Skeletal muscle cell (primary cell): ENCODE measurements at regions not wholly inside any gene's neighbourhood (a gene's known extent, or its start where the extent isn't known, plus 50 kb on each side); places are given as distances from the start of the nearest gene placed in this dataset.

ENCODE experiments used
- DNase-seq: peaks from one replicate; pipeline ENCODE4 v3.0.0-alpha.2; 2010; ENCODE audit warnings: low read depth
- H3K4me3 ChIP-seq: 2 replicates; pipeline ENCODE4 v1.5.1; 2011; ENCODE audit warnings: low read depth, mild to moderate bottlenecking, control low read depth, low read length, moderate library complexity

DNA sequence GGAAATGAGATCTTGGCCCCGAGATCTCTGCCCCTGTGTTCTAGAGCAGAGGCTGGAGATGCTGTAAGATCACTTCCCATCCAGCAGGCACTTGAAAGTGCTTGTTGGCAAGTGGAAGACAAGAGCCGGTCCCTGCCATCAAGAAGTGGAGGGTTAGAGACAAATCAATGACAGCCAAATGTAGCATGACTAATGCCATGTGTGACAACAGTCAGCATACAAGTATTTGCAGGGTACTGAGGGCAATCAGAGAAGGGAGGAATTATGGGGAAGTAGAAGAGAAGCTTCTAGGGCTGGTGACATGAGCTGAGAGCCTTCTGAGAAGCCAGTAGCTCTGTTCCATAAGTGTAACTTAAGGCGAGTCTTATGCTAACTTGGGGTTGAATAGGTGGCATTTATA is 58.6 kb downstream of the TMEM17 start:
- no peak for DNase-seq
- H3K4me3 ChIP-seq: no peak overlapping the region

GRCh38 chr2:62446491-62446890 is 59.5 kb downstream of the TMEM17 start:
- no peak for DNase-seq

DNA sequence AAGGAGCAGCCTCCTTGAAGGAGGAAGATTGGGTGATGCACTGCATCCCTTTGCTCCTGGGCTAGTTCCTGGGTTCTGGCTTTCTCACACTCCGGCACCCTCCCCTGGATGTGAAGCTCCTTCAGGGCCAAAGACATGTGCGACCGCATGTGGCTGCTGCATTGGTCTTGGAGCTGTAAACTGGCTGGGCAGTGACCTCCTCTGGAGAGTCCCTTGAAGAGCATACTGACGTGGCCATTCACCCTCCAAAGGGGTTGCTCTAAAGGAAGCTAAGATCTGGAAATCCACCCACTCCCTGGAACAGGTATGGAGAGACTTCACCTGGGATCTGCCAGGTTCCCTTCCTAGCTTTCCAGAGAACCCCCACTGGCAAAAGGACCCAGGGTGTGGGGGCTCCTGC is 62.1 kb downstream of the TMEM17 start:
- DNase-seq: no peak
- H3K4me3 ChIP-seq: no peak overlapping the region

More at GRCh38 chr2:62446491-62446890, 59.5 kb downstream of the TMEM17 start:
- no peak overlapping the region for H3K4me3 ChIP-seq

DNA sequence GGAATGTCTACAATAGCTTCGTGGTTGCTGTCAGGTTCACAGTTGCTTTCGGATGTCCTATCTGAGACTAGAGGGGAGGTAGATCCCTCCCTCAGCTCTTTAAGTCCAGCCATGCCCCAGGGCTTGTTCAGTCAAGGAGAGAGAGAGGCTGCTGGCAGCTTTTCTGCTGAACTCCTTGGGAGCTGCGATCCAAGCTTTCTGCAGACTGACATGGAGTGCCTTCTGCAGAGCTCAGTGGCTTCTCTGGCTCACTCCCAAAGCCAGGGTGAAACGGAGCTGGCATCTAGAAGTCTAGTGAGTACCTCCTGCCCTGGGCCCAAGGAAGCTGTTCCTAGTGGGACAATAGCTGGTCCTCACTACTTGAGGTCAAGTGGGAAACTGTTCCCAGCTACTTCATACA is 62.5 kb downstream of the TMEM17 start:
- DNase-seq: no peak
- no peak overlapping the region for H3K4me3 ChIP-seq

- no peak for DNase-seq
- no peak overlapping the region for H3K4me3 ChIP-seq
Observed at GRCh38 chr2:62441824-62442223, 64.2 kb downstream of the TMEM17 start.

GRCh38 chr2:62441421-62441820 is 64.6 kb downstream of the TMEM17 start:
- no peak for DNase-seq
- H3K4me3 ChIP-seq: no peak overlapping the region

GRCh38 chr2:62440281-62440946 is 65.6 kb downstream of the TMEM17 start:
- DNase-seq: no peak
- no peak overlapping the region for H3K4me3 ChIP-seq

- no peak overlapping the region for H3K4me3 ChIP-seq
- no peak for DNase-seq
Observed at GRCh38 chr2:62439425-62439824, 66.6 kb downstream of the TMEM17 start.

GRCh38 chr2:62437785-62438184 is 68.2 kb downstream of the TMEM17 start:
- no peak overlapping the region for H3K4me3 ChIP-seq

DNA sequence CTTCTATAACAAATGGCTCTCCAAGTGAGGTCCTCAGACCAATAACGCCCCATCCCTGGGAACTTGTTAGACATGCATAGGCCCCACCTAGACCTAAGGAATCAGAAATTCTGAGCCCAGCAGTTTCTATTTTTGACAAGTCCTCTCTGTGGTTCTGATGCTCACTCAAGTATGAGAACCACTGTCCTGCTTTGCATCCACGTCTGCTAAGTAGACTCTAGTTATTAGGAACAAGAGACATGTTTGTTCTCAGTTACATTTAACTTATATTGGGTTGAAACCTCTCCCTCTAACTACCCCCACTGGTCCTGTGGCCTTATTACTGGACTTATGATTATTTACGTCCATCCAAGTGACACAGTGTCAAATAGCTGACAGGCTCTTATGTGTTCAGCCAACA is 70.3 kb downstream of the TMEM17 start:
- no peak for DNase-seq
- H3K4me3 ChIP-seq: no peak overlapping the region

More at GRCh38 chr2:62437785-62438184, 68.2 kb downstream of the TMEM17 start:
- DNase-seq: no peak

GRCh38 chr2:62432407-62432806 is 73.6 kb downstream of the TMEM17 start:
- DNase-seq: no peak
- H3K4me3 ChIP-seq: no peak overlapping the region

DNA sequence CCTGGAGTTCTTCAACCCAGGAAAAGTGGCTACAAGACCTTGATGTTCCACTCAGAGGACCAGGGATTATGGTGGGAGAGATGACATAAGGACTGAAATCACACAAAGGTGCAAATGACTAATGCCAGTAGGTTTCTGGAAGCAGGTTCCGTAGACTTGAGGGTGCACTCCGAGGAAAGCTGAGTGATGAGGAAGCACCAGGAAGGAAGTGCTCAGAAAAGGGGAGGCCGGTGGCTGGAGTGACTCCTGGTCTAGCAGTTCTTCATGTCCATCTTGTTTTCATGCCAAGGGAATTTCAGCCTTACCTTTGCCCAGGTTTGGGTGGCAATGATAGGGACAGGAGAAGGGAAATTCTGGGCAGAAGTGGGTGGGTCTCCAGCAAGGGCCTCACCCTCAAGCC is 74.5 kb downstream of the TMEM17 start:
- H3K4me3 ChIP-seq: no peak overlapping the region
- no peak for DNase-seq

DNA sequence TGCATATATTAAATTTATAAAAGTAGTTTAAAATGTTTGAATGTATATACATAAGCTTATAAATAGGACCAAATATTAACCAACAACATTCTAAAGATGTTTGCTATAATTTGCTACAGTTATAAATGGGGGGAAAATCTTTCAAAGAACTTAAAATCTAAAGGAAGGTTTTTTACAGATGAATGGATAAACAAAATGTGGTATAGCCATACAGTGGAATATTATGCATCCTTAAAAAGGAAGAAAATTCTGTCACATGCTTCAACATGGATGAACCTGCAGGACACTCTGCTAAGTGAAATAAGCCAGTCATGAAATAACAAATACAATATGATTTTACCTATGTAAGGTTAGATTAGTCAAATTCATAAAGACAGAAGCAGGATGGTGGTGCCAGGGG is 75.8 kb downstream of the TMEM17 start:
- H3K4me3 ChIP-seq: no peak overlapping the region
- DNase-seq: no peak

DNA sequence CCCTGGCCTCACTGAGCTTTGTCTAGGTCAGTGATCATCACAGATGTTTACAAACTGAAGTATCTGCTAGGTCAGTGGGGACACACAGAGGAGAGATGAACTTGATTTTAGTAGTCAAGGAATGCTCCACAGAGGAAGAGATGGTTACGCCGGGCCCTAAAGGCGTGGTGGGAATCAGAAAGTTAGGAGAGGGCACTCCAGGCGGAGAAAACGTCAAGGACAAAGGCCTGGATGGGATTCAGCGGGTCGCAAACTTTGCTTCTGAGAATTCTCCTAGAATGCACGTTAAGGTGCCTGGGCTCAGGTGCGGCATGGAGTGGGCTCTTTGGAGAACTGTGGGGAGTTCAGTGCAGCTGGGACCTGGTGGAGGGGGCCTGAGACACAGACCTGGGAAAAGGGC is 78.8 kb downstream of the TMEM17 start:
- no peak overlapping the region for H3K4me3 ChIP-seq
- DNase-seq: no peak

- no peak overlapping the region for H3K4me3 ChIP-seq
- DNase-seq: no peak
Observed at GRCh38 chr2:62426154-62426912, 79.7 kb downstream of the TMEM17 start.

DNA sequence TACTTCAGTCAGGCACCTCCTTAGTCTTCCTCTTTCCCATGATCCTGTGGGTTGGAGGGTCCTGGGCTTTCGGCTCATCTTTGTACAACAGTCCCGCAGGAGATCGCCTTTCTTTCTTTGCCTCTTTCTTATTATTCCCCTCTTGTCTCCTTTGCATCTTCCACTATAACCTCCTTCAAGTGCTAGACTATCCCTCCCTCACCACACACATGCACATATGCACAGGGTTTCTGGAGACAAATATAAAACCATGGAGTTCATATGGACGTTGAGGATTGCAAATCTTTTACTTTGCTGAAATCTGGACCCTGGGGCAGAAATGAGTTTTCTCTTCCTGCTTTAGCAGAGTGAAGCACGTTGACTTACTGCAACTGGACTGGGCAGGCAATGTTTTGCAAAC is 80.3 kb downstream of the TMEM17 start:
- no peak overlapping the region for H3K4me3 ChIP-seq
- DNase-seq: no peak

- H3K4me3 ChIP-seq: no peak overlapping the region
- DNase-seq: no peak
Observed at GRCh38 chr2:62424899-62425298, 81.1 kb downstream of the TMEM17 start.

DNA sequence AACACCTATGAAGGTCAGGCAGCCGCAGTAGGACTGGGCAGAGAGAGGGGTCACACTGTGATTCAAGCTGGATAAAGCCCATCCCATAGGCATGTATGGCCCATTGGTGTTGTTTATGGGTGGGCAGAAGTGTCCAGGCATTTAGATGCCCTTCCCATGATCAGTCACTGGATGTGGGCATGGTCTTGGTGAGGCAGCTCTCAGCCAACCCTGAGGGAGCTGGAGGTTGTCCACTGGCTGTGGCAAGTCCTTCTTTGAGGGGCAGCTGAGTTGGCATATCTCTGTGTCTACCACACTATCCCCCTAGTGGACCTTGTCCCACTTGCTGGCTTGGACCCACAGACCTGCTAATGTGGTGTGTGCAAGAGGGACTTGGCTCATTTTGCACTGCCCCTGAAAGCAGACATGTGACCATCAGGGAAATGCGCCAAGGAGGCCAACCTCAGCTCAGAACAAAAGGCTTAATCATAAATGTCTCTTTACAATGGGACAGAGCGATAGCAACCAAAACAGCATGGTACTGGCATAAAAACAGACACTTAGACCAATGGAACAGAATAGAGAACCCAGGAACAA is 82.0 kb downstream of the TMEM17 start:
- no peak overlapping the region for H3K4me3 ChIP-seq
- no peak for DNase-seq

DNA sequence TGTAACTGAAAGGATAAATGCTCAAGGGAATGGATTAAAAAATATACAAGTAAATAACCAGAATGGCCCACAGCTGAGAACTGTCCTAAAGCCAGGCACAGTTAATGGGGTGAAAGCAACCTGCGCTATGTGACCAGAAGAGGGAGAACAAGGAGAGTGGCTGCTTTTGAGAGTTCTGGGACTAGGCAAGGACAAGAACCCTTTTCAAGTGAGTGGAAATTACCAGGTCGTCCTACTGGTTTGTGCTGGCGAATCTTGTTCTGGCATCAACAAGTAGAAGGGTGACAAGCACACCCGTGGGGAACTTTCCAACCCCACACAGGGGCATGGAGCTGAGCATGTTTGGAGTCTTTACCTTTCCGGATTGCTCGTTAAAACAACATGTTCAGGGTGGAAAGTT is 82.8 kb downstream of the TMEM17 start:
- no peak for DNase-seq
- no peak overlapping the region for H3K4me3 ChIP-seq

GRCh38 chr2:62415518-62415917 is 90.5 kb downstream of the TMEM17 start:
- no peak overlapping the region for H3K4me3 ChIP-seq
- no peak for DNase-seq

- no peak overlapping the region for H3K4me3 ChIP-seq
- DNase-seq: no peak
Observed at GRCh38 chr2:62415019-62415431, 91.0 kb downstream of the TMEM17 start.
